ENCODE measurements at regions not wholly inside any gene's neighbourhood (a gene's known extent, or its start where the extent isn't known, plus 50 kb on each side); places are given as distances from the start of the nearest gene placed in this dataset.
"Not testable (repeated sequence)": the region's sequence is repeated elsewhere in the genome, so short reads cannot be mapped to it uniquely, and the experiment has no call there.

DNA sequence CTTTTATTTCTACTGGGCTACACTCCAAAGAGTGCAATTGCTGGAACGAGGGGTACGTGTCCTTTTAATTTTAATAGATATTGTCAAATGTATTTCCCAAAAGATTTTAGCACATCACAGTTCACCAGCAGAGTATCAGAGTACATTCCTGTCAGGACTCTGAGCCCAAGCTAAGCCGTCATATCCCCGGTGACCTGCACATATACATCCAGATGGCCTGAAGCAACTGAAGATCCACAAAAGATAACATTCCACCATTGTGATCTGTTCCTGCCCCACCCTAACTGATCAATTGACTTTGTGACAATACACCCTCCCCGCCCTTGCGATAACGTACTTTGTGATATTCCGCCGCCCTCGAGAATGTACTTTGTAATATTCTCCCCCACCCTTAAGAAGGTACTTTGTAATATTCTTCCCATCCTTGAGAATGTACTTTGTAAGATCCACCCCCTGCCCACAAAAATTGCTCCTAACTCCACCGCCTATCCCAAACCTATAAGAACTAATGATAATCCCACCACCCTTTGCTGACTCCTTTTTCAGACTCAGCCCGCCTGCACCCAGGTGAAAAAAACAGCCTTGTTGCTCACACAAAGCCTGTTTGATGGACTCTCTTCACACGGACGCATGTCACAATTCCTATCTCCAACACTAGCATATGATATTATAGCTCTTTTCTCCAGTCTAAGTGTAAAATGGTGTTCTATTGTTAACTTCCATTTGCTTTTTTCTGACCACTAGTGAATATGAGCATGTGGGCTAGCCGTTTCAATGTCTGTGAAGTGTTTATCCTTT lies 93.6 kb downstream of the CCDC71L start:
- H3K79me2 ChIP-seq (ENCODE audit: control insufficient read depth, insufficient read depth, low read length); H3K4me2 ChIP-seq (replicated peaks; ENCODE audit: low read depth, low read length, poor library complexity, severe bottlenecking); H3K9me3 ChIP-seq (ENCODE audit: control extremely low read depth in 1 of 3, control insufficient read depth in 2 of 3, insufficient read depth in 1 of 3, low read length in 2 of 3); POLR2A ChIA-PET; H3K36me3 ChIP-seq (replicated peaks in 1 of 2; ENCODE audit: control extremely low read depth in 1 of 2, control insufficient read depth in 1 of 2, extremely low read depth in 1 of 2, insufficient read depth in 2 of 2, low read length in 1 of 2); H3K4me3 ChIP-seq (ENCODE audit: control extremely low read depth in 1 of 5, extremely low read depth in 1 of 5, insufficient read depth in 1 of 5, low read depth in 2 of 5, low read length in 4 of 5); intact Hi-C loops (cut with micrococcal nuclease); H3K27me3 ChIP-seq (replicated peaks in 1 of 4; ENCODE audit: control extremely low read depth in 1 of 4, control insufficient read depth in 3 of 4, insufficient read depth in 4 of 4, low read length in 3 of 4); H3K9me3 Mint-ChIP-seq (ENCODE audit: insufficient read depth); CTCF ChIA-PET; H3K27ac Mint-ChIP-seq; DNase-seq; H4K20me1 ChIP-seq (ENCODE audit: control insufficient read depth, insufficient read depth, low read length, poor library complexity, severe bottlenecking); ATAC-seq (ENCODE audit: low read depth); H3K4me1 ChIP-seq (ENCODE audit: control insufficient read depth in 2 of 2, insufficient read depth in 2 of 2, low read length in 2 of 2); H3K4me1 Mint-ChIP-seq; H3K4me3 Mint-ChIP-seq; H3K9ac ChIP-seq (ENCODE audit: low read length); H3K27ac ChIP-seq (ENCODE audit: low read length in 2 of 2); H2AFZ ChIP-seq (ENCODE audit: insufficient read depth, low read depth, low read length, poor library complexity, severe bottlenecking); H3K27me3 Mint-ChIP-seq: not testable (repeated sequence)
- 99% methylated on average over 10 of the region's 15 CpGs for WGBS (ENCODE audit: insufficient coverage)

DNA sequence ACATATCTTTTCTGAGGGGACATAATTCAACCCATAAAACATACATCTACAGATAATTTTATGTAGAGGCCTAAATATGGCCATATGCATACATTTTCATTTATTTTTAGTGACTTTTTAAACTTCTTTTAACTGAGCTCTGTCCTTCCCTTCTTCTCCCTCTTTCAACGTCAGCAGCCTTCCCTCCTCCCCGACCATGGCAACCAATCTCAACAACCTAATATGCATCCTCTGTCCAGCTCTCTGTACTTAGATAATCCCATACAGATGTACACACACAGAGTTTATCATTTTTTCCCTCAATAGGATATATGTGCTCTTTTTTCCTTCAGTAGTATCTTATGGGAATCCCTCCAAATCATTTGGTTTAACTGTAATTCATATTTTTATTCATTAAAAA lies 94.3 kb downstream of the CCDC71L start:
- H3K4me3 ChIP-seq (ENCODE audit: control extremely low read depth in 1 of 5, extremely low read depth in 1 of 5, insufficient read depth in 1 of 5, low read depth in 2 of 5, low read length in 4 of 5) = no peak overlapping the region
- DNase-seq (no peak), ATAC-seq (ENCODE audit: low read depth) (no peak)
- no peaks in the 10 kb centered on the region for H4K20me1 ChIP-seq (ENCODE audit: control insufficient read depth, insufficient read depth, low read length, poor library complexity, severe bottlenecking)
- H3K27ac ChIP-seq (ENCODE audit: low read length in 2 of 2) = no peak overlapping the region
- H3K4me1 Mint-ChIP-seq = no peaks in the 10 kb centered on the region
- no peaks in the 10 kb centered on the region for H3K9me3 Mint-ChIP-seq (ENCODE audit: insufficient read depth)
- H3K27me3 ChIP-seq (replicated peaks in 1 of 4; ENCODE audit: control extremely low read depth in 1 of 4, control insufficient read depth in 3 of 4, insufficient read depth in 4 of 4, low read length in 3 of 4) = peaks cover 0 to 3% (median 0%) of the 10 kb centered on the region in 4 experiments
- CTCF ChIA-PET = no interaction called here
- H3K9me3 ChIP-seq (ENCODE audit: control extremely low read depth in 1 of 3, control insufficient read depth in 2 of 3, insufficient read depth in 1 of 3, low read length in 2 of 3) = no peaks in the 10 kb centered on the region
- POLR2A ChIA-PET = no interaction called here
- H3K79me2 ChIP-seq (ENCODE audit: control insufficient read depth, insufficient read depth, low read length) = no peaks in the 10 kb centered on the region
- intact Hi-C loops (cut with micrococcal nuclease) = no loop called here
- TF ChIP-seq, protein P1, sequence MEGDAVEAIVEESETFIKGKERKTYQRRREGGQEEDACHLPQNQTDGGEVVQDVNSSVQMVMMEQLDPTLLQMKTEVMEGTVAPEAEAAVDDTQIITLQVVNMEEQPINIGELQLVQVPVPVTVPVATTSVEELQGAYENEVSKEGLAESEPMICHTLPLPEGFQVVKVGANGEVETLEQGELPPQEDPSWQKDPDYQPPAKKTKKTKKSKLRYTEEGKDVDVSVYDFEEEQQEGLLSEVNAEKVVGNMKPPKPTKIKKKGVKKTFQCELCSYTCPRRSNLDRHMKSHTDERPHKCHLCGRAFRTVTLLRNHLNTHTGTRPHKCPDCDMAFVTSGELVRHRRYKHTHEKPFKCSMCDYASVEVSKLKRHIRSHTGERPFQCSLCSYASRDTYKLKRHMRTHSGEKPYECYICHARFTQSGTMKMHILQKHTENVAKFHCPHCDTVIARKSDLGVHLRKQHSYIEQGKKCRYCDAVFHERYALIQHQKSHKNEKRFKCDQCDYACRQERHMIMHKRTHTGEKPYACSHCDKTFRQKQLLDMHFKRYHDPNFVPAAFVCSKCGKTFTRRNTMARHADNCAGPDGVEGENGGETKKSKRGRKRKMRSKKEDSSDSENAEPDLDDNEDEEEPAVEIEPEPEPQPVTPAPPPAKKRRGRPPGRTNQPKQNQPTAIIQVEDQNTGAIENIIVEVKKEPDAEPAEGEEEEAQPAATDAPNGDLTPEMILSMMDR (IDR thresholded peaks at IDR 0.05) = no peak
- TF ChIP-seq EZH2 (IDR thresholded peaks at IDR 0.05; ENCODE audit: borderline replicate concordance, insufficient read depth, low read depth, low read length, poor library complexity, severe bottlenecking) = no peak
- no peak overlapping the region for H2AFZ ChIP-seq (ENCODE audit: insufficient read depth, low read depth, low read length, poor library complexity, severe bottlenecking)
- no peaks in the 10 kb centered on the region for H3K4me1 ChIP-seq (ENCODE audit: control insufficient read depth in 2 of 2, insufficient read depth in 2 of 2, low read length in 2 of 2)
- no peak overlapping the region for H3K27ac Mint-ChIP-seq
- no peak overlapping the region for H3K9ac ChIP-seq (ENCODE audit: low read length)
- 80% methylated on average over 1 of the region's 2 CpGs for WGBS (ENCODE audit: insufficient coverage)
- H3K4me3 Mint-ChIP-seq = no peak overlapping the region
- no peak overlapping the region for H3K4me2 ChIP-seq (replicated peaks; ENCODE audit: low read depth, low read length, poor library complexity, severe bottlenecking)
- no peaks in the 10 kb centered on the region for H3K36me3 ChIP-seq (replicated peaks in 1 of 2; ENCODE audit: control extremely low read depth in 1 of 2, control insufficient read depth in 1 of 2, extremely low read depth in 1 of 2, insufficient read depth in 2 of 2, low read length in 1 of 2)
- H3K27me3 Mint-ChIP-seq = peaks cover 4% of the 10 kb centered on the region
